Epithelial cell of proximal tubule (primary cell): ENCODE measurements at regions not wholly inside any gene's neighbourhood (a gene's known extent, or its start where the extent isn't known, plus 50 kb on each side); places are given as distances from the start of the nearest gene placed in this dataset.
"Not testable (repeated sequence)": the region's sequence is repeated elsewhere in the genome, so short reads cannot be mapped to it uniquely, and the experiment has no call there.

Source experiments
- DNase-seq: peaks from one replicate; pipeline ENCODE4 v3.0.0-alpha.2; 2011; ENCODE audit warnings: low read depth
- H3K4me3 ChIP-seq: 2 replicates; pipeline ENCODE4 v1.5.1; 2011; ENCODE audit warnings: low read depth, mild to moderate bottlenecking, low read length
- TF ChIP-seq, protein P1 (sequence below): conservative IDR thresholded peaks from 2 replicates; pipeline ENCODE4 v1.5.1; 2012; ENCODE audit warnings: low read depth, mild to moderate bottlenecking, low read length

DNA sequence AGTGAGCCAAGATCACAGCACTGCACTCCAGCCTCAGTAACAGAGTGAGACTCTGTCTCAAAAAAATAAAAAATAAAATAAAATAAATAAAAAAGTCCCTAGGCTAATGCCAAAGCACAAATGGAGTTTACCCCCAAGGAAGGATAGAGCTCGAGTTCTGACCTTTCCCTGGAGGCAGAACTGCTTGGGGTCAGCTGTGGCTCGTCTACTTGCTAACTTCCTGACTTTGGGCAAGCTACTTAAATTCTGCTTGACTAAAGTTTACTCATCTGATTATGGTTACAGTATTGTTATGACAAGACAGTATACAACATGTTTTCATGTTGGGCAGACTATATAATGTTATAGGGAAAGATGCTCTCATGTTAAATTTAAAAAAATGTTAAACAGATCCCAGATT, 359.2 kb downstream of the DNAH5 start:
- H3K4me3 ChIP-seq = no peak overlapping the region
- TF ChIP-seq, protein P1, sequence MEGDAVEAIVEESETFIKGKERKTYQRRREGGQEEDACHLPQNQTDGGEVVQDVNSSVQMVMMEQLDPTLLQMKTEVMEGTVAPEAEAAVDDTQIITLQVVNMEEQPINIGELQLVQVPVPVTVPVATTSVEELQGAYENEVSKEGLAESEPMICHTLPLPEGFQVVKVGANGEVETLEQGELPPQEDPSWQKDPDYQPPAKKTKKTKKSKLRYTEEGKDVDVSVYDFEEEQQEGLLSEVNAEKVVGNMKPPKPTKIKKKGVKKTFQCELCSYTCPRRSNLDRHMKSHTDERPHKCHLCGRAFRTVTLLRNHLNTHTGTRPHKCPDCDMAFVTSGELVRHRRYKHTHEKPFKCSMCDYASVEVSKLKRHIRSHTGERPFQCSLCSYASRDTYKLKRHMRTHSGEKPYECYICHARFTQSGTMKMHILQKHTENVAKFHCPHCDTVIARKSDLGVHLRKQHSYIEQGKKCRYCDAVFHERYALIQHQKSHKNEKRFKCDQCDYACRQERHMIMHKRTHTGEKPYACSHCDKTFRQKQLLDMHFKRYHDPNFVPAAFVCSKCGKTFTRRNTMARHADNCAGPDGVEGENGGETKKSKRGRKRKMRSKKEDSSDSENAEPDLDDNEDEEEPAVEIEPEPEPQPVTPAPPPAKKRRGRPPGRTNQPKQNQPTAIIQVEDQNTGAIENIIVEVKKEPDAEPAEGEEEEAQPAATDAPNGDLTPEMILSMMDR = no peak
- no peak for DNase-seq

DNA sequence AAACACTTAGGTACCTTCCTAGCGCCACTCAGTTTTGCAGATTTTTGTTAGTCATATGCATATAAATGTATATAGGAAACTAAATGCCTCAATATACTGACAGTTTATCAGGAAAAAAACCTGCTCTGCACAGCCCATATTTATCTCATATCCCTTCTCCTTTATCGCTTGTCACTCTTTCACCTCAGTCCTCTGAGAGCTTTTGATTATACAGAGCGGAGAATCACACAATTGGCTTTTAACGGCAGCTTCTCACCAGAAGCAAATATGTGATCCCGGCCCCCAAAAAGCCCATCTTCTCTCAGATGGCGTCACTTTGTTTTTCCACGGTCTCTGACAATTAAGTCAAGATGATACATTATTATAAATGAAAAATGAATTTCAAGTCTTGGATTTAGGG, 362.6 kb downstream of the DNAH5 start:
- DNase-seq = no peak
- TF ChIP-seq, protein P1 = no peak
- no peak overlapping the region for H3K4me3 ChIP-seq

DNA sequence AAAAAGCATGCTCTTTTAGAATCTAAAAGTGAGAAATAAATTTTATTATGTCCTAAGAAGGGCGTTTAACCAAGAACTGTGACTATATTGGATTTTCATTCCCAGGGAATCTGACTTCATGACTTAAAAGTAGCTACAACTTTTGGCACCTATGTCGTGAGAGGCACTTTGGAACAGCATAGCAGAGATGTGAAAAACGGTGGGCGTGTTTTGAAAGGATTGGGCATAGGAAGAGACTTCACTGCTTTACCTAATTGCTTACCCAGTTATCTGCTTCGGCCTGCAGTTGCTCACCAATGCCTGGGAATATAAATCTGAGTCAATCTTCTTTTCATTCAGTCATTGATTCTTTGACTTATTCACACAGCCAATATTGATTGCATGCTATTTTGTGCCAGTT, 363.4 kb downstream of the DNAH5 start:
- TF ChIP-seq, protein P1 = no peak
- H3K4me3 ChIP-seq = no peak overlapping the region
- DNase-seq = no peak

DNA sequence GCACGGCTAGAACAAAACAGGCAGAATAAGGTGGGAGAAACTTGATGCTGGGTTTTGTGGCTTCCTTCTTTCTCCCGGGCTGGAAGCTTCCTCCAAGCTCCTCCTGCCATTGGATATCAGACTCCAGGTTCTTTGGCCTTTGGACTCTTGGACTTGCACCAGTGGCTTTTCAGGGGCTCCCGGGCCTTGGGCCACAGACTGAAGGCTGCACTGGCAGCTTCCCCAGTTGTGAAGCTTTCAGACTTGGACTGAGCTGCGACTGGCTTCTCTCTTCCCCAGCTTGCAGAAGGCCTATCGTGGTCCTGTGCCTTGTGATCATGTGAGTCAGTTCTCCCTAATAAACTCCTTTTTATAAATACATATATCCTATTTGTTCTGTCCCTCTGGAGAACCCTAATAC, 364.4 kb downstream of the DNAH5 start:
- TF ChIP-seq, protein P1 = no peak
- no peak overlapping the region for H3K4me3 ChIP-seq
- DNase-seq = no peak

DNA sequence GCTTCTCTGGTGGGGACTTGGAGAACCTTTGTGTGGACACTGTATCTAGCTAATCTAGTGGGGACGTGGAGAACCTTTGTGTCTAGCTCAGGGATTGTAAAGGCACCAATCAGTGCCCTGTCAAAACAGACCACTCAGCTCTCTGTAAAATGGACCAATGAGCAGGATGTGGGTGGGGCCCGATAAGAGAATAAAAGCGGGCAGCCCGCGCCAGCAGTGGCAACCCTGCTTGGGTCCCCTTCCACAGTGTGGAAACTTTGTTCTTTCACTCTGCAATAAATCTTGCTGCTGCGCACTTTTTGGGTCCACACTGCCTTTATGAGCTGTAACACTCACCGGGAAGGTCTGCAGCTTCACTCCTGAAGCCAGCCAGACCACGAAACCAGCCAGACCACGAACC, 365.4 kb downstream of the DNAH5 start:
- H3K4me3 ChIP-seq, DNase-seq: not testable (repeated sequence)

DNA sequence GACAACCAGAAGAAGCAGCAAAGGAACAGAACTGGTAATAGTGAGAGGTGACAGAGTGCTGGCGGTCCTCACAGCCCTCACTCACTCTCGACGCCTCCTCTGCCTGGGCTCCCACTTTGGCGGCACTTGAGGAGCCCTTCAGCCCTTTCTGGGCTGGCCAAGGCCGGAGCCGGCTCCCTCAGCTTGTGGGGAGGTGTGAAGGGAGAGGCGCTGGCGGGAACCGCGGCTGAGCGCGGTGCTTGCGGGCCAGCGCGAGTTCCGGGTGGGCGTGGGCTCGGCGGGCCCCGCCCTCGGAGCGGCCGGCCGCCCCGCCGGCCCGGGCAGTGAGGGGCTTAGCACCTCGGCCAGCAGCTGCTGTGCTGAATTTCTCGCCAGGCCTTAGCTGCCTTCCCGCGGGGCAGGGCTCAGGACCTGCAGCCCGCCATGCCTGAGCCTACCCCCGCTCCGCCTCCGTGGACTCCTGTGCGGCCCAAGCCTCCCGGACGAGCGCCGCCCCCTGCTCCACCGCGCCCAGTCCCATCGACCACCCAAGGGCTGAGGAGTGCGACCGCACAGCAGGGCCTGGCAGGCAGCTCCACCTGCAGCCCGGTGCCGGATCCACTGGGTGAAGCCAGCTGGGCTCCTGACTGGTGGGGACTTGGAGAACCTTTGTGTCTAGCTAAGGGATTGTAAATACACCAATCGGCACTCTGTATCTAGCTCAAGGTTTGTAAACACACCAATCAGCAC, 366.0 kb downstream of the DNAH5 start:
- H3K4me3 ChIP-seq, DNase-seq: not testable (repeated sequence)

DNA sequence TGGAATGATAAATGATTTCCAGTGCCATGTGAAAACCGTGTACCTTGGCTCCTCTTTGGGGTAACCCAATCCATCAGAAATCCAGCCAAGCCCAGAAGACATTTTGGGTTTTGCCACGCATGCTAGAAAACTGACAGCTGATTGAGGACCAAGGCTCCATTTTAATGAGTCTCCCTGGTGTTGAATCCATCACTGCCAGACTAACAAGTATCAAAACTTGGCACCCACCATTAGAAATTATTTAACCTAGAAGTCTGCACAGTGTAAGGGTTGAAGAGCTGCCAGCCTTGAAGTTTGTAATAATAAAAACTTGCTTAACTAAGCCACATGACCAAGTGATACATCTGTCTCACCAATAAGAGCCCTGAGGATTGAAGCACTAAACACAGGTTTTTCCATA, 369.9 kb downstream of the DNAH5 start:
- no peak overlapping the region for H3K4me3 ChIP-seq
- no peak for DNase-seq
- TF ChIP-seq, protein P1 = no peak

DNA sequence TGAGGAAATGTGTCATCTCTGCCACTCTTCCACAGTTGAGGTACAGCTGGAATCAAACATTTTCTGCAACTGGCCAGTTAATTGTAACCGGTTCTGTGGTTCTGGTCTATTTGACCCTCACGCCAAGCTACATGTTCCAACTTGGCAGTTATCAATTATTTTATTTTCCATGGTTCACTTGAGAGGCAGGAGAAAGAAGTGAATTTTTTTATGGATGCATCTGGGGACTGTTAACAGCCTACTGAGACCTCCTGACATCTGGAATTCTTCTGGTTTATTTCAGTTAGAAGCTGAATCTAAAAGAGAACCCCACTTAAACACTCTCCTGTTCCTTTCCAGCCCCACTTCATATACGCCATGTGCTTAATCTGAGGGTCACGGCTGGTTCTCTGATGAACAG, 372.3 kb downstream of the DNAH5 start:
- no peak for DNase-seq
- TF ChIP-seq, protein P1 = no peak
- H3K4me3 ChIP-seq = no peak overlapping the region
